AG04449 (cell line): ENCODE measurements at regions not wholly inside any gene's neighbourhood (a gene's known extent, or its start where the extent isn't known, plus 50 kb on each side); places are given as distances from the start of the nearest gene placed in this dataset.
"Not testable (repeated sequence)": the region's sequence is repeated elsewhere in the genome, so short reads cannot be mapped to it uniquely, and the experiment has no call there.

Experiments used
- CTCF ChIA-PET: fragments of 350-600 bp; formaldehyde crosslinking; extraction: SDS; loops from one replicate; lab custom pipeline; 2021; ENCODE audit warnings: antibody characterized with exemption; lab: Yijun Ruan, JAX
- POLR2A ChIA-PET: fragments of 400-600, 350-600 bp; formaldehyde crosslinking; extraction: SDS; loops from one replicate; lab custom pipeline; 2020; ENCODE audit warnings: antibody characterized with exemption, inconsistent platforms; lab: Yijun Ruan, JAX
- DNase-seq: peaks from one replicate; pipeline ENCODE4 v3.0.0-alpha.2; 2010; ENCODE audit warnings: low read depth, low spot score
- H3K4me3 ChIP-seq: 2 replicates; pipeline ENCODE4 v1.5.1; 2011; ENCODE audit warnings: low read depth, mild to moderate bottlenecking, control low read depth, low read length
- CTCF ChIP-seq: IDR thresholded peaks from one replicate; pipeline ENCODE4 v1.5.1; 2011; ENCODE audit warnings: mild to moderate bottlenecking, moderate library complexity, low read length, control low read depth, inconsistent platforms; ENCODE audit not compliant: insufficient read depth; ENCODE audit errors: missing control alignments

- no peak overlapping the region for H3K4me3 ChIP-seq
- TF ChIP-seq CTCF: no peak
- ChIA-PET POLR2A (no interaction called here), CTCF (no interaction called here)
- DNase-seq: no peak
These were observed 62.6 kb upstream of the NRIP1 start for GRCh38 chr21:15127437-15127836.

DNA sequence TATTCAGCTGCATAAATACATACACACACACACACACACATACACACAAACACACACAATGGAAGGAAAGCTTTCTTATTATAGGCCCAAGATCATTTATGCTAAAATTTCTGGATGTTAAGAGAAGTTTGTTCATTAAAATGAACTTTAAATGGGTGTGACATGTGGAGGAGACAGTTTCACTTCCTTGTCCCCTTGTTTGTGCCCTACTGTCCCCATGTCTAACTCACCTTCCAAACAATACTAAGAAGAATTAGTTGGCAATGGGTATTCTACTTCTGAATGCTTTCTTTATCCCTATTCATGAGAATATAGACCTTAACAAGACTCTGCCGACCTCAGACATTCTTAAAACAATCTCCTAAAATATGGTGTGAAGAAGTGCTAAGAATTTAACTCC, 63.5 kb upstream of the NRIP1 start:
- no peak overlapping the region for H3K4me3 ChIP-seq
- no peak for TF ChIP-seq CTCF
- CTCF ChIA-PET: no interaction called here
- no peak for DNase-seq
- POLR2A ChIA-PET: no interaction called here

- DNase-seq, CTCF ChIA-PET, POLR2A ChIA-PET, H3K4me3 ChIP-seq: not testable (repeated sequence)
These were observed 63.9 kb upstream of the NRIP1 start for GRCh38 chr21:15128714-15129113.

- H3K4me3 ChIP-seq: no peak overlapping the region
- CTCF ChIA-PET: no interaction called here
- POLR2A ChIA-PET: no interaction called here
- no peak for TF ChIP-seq CTCF
- DNase-seq: no peak
These were observed 65.5 kb upstream of the NRIP1 start for GRCh38 chr21:15130326-15130725.

GRCh38 chr21:15130751-15131150, 66.0 kb upstream of the NRIP1 start:
- DNase-seq: no peak
- TF ChIP-seq CTCF: no peak
- ChIA-PET CTCF (no interaction called here), POLR2A (no interaction called here)
- no peak overlapping the region for H3K4me3 ChIP-seq

DNA sequence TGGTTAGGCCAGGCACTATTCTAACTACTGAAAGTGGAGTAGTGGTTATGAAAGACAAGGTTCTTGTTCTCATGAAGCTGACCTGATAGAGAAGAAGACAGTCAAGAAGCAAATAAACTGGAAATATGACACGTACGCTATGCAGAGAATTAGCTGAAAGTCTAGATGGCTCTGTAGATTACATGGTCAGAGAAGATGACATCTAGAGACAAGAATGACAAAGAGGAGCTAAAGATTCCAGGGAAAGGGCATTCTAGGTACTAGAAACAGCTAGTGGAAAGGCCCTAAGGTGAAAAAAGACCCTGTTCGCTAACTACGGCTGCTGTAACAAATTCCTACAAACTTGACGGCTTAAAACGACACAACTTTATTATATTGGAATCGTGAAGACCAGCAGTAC, 68.0 kb upstream of the NRIP1 start:
- ChIA-PET POLR2A (no interaction called here), CTCF (no interaction called here)
- no peak overlapping the region for H3K4me3 ChIP-seq
- TF ChIP-seq CTCF: no peak
- DNase-seq: no peak

DNA sequence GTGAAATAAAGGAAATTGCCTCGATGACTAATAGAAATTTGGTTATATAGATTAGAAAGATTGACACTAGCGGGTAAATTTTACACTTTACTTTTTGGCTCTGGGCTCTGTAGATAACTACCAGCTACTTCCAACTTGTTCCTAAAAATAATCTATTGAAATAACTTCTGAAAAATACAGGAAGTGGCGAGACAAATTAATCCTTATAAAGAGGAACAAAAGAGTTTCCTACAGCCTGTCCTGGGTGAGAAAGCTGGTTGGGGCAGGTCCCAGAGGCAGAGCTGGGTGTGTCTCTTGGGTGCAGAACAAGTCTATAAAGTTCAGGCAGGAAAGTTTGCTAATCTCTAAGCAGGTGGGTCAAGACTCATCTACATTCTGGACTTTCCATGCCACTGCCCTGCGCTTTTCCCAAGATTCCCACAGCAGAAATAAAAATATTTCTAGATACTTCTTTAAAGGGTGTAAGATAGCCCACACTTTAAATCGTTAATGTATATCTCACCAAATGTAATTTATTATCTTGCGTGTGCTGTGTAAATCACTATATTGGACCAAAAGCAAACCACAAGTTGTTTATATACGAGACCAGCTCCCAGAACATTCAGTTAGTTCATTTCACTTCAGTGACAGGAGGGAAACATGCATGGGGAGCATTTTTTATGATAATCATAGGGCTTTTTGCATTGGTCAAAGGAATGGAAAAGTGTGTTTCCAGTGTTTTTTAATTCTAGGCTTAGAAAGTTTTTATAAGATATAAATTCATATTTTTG, 70.1 kb upstream of the NRIP1 start:
- DNase-seq: no peak
- no peak for TF ChIP-seq CTCF
- ChIA-PET POLR2A (no interaction called here), CTCF (no interaction called here)
- H3K4me3 ChIP-seq: no peak overlapping the region
